GM10266 (cell line): ENCODE measurements at regions not wholly inside any gene's neighbourhood (a gene's known extent, or its start where the extent isn't known, plus 50 kb on each side); places are given as distances from the start of the nearest gene placed in this dataset.

ENCODE experiments used
- DNase-seq: peaks from one replicate; pipeline ENCODE4 v3.0.0; 2012; ENCODE audit errors: extremely low spot score
- TF ChIP-seq, protein P1 (sequence below): IDR thresholded peaks from 2 replicates; pipeline ENCODE4 v1.5.1; 2012; ENCODE audit warnings: mild to moderate bottlenecking, low read depth; ENCODE audit not compliant: control insufficient read depth, insufficient read depth; ENCODE audit errors: missing control alignments

DNA sequence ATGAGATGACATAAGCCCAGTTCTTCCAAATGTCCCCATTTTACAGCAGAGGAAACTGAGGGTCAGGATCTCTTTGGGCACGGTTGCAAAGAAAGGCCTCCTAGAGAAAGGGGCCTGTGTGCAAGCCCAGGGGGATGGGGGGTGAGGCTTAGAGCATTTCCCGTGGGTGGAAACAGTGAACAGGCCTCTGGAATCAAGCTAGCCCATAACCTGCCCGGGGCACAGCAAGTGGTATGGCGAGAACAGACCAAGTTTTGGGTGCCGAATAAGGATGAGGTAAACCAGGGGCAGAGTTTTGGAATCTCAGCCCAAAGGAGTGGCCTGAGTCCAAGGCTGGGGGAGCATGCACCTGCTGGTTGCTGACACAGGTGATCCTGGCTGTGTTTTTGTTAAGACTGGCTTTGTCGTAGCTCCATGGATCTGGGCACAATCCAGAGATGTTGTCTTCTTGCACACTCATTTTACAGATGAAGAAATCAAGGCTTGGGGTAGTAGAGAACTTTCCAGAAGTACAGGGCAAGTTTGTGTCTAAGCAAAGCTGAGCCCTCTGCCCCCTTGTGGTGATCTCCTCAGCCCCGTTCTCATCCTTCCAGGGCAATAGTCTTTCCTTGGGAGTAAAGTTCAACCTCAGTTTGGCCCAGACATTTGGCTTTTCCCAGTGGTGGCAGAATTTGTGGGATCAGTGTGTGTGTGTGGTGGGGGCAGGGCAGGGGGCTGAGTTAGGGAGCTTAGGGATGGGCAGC is 53.5 kb upstream of the MYEOV start:
- TF ChIP-seq, protein P1, sequence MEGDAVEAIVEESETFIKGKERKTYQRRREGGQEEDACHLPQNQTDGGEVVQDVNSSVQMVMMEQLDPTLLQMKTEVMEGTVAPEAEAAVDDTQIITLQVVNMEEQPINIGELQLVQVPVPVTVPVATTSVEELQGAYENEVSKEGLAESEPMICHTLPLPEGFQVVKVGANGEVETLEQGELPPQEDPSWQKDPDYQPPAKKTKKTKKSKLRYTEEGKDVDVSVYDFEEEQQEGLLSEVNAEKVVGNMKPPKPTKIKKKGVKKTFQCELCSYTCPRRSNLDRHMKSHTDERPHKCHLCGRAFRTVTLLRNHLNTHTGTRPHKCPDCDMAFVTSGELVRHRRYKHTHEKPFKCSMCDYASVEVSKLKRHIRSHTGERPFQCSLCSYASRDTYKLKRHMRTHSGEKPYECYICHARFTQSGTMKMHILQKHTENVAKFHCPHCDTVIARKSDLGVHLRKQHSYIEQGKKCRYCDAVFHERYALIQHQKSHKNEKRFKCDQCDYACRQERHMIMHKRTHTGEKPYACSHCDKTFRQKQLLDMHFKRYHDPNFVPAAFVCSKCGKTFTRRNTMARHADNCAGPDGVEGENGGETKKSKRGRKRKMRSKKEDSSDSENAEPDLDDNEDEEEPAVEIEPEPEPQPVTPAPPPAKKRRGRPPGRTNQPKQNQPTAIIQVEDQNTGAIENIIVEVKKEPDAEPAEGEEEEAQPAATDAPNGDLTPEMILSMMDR, result peak; percentile 31
- no peak for DNase-seq

DNA sequence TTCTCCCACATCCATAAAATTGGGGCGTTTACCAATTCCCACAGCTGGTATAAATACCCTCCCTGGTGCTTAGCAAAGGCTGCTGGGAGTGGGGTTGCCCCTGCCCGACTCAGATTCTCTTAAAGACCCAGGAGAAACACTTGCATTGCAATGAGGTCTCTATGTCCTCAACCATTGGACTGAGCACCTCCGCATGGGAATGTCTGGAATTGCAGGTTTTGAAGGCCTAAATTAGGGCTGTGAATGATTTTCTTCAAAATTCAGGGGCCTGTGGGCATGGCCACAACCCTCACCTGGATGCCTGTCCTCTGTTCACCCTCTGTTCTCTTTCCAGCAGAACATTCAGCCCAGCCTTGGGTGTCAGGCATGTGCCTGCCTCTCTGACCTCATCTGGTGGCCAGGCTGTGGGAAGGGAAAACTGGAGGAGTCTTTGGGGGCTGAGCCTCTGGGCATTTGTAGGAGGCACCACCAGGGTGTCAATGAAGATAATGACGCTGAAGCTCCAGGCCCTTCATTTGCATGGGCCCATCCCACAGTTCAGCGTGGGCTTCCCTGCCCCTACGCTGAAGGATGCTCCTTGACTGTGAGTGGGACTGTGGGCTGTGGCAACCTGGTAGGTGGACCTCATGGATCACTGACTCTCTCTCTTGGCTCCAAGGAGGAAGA is 52.7 kb upstream of the MYEOV start:
- TF ChIP-seq, protein P1, result no peak
- DNase-seq, result no peak

DNA sequence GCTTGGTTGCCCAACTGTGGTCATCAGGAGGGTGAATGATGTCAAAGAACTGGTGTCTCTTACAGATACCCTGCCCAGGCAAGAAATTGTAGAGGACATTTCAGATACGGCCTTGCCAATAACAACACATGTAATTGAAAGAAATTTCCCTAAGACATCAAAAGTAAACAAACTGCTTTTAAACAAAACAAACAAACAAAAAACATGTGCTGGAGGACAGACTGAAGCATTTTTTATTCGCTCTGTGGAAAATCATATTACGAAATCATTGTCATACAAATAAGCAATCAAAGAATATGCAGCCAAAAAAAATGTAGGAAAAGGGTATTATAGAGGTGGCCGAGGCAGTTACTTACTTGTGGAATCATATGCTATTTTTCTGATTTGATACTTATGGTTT is 52.1 kb upstream of the MYEOV start:
- no peak for DNase-seq
- TF ChIP-seq, protein P1, result no peak

DNA sequence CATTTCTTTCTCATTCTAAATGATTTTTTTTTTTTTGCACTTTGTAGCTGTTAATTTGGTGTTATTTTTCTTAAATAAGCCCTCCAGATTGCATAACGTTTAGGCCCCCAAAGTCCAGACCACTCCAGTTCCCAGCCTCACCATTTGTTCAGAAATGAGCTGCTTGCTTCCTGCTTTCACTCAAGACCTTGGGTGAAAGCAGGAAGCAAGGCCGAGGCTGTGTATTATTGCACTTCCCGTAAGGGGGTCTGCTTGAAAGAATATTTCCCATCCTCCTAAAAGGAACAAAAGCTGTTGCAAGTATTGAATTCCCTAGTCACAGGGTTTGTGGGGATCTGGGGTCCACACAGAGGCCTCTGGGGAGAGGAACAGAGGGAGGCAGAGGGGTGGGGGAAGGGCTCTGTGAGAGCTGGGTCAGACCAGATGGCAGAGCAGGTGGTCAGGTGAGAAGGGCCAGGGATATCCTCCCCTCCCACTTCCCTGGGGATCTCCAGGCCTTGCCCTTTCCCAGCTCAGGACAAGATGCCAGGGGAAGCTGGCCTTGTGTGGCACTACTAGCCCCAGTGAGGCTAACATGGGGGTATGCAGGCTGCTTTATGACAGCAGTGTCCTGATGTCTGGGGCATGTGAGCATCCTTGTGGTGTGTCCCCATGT is 51.6 kb upstream of the MYEOV start:
- no peak for DNase-seq
- TF ChIP-seq, protein P1, result no peak

DNA sequence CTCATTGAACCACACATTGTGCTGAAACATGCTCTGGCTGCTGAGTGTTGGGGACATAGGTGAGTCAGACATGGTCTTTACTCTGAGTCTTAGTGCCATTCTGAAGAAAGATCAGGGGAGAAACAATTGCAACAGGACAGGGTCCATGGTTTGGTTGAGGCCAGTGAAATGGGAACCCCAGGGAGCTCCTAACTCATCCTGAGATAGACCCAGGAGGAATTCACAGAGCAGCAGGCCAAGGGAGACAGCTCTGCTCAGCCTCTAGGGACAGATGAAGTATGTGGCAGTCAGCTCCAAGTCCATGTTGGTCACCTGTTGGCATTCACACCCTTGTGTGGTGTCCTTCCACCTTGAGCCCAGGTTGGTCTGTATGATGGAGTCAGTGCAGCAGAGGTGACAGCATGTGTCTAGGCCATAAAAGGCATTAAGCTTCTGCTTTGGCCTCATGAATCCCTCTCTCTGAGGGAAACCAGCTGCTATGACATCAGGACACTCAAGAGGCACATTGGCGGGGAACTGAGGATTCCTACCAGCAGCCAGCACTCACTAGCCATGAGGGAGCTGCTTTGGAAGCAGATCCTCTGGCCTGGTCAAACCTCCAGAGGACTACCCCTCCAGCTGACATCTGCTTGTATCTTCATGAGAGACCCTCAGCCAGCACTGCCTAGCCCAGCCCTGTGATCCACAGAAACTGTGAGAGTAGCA is 50.3 kb upstream of the MYEOV start:
- no peak for DNase-seq
- TF ChIP-seq, protein P1, result no peak
